Muscle of back (tissue), 3 donors: ENCODE measurements at regions not wholly inside any gene's neighbourhood (a gene's known extent, or its start where the extent isn't known, plus 50 kb on each side); places are given as distances from the start of the nearest gene placed in this dataset.
"Not testable (repeated sequence)": the region's sequence is repeated elsewhere in the genome, so short reads cannot be mapped to it uniquely, and the experiment has no call there.

Experiments used
- DNase-seq, 3 donors: peaks; one replicate each; pipeline versions ENCODE4 v3.0.0 to v3.0.0-alpha.2; 2013

GRCh38 chrX:122906726-122907125 is 277.4 kb upstream of the GRIA3 start:
- no peak for DNase-seq

GRCh38 chrX:122907375-122907774 is 276.7 kb upstream of the GRIA3 start:
- no peak for DNase-seq

- no peak for DNase-seq
These were observed 273.4 kb upstream of the GRIA3 start for GRCh38 chrX:122910697-122911096.

- DNase-seq, result no peak
These were observed 270.9 kb upstream of the GRIA3 start for GRCh38 chrX:122913134-122913533.

- no peak for DNase-seq
These were observed 270.3 kb upstream of the GRIA3 start for GRCh38 chrX:122913764-122914163.

- no peak for DNase-seq
These were observed 269.8 kb upstream of the GRIA3 start for GRCh38 chrX:122914256-122914655.

- no peak for DNase-seq
These were observed 249.9 kb upstream of the GRIA3 start for GRCh38 chrX:122934131-122934530.

GRCh38 chrX:122940199-122940598 is 243.9 kb upstream of the GRIA3 start:
- DNase-seq, result no peak

GRCh38 chrX:122941806-122942205 is 242.3 kb upstream of the GRIA3 start:
- no peak for DNase-seq

GRCh38 chrX:122943918-122944317 is 240.2 kb upstream of the GRIA3 start:
- DNase-seq, result no peak

GRCh38 chrX:122945328-122945727 is 238.8 kb upstream of the GRIA3 start:
- no peak for DNase-seq

- DNase-seq, result no peak
These were observed 211.5 kb upstream of the GRIA3 start for GRCh38 chrX:122972604-122973003.

- no peak for DNase-seq
These were observed 201.6 kb upstream of the GRIA3 start for GRCh38 chrX:122982521-122982920.

GRCh38 chrX:123002844-123003243 is 181.2 kb upstream of the GRIA3 start:
- DNase-seq, result not testable (repeated sequence)

- DNase-seq, result peak in 1 of 3 donors; percentile 0
These were observed 170.9 kb upstream of the GRIA3 start for GRCh38 chrX:123013141-123013540.

- no peak for DNase-seq
These were observed 147.7 kb upstream of the GRIA3 start for GRCh38 chrX:123036401-123036800.

- peak in 2 of 3 donors; percentile 36 to 62 for DNase-seq
These were observed 134.9 kb upstream of the GRIA3 start for GRCh38 chrX:123049071-123049625.

GRCh38 chrX:123060986-123061385 is 123.1 kb upstream of the GRIA3 start:
- no peak for DNase-seq

- DNase-seq, result no peak
These were observed 120.0 kb upstream of the GRIA3 start for GRCh38 chrX:123064053-123064452.

- no peak for DNase-seq
These were observed 111.2 kb upstream of the GRIA3 start for GRCh38 chrX:123072686-123073385.

GRCh38 chrX:123075947-123076561 is 108.0 kb upstream of the GRIA3 start:
- no peak for DNase-seq

- DNase-seq, result peak in 2 of 3 donors; percentile 1 to 12
These were observed 106.4 kb upstream of the GRIA3 start for GRCh38 chrX:123077631-123078030.

- no peak for DNase-seq
These were observed 104.0 kb upstream of the GRIA3 start for GRCh38 chrX:123080065-123080464.
